ENCODE measurements at regions not wholly inside any gene's neighbourhood (a gene's known extent, or its start where the extent isn't known, plus 50 kb on each side); places are given as distances from the start of the nearest gene placed in this dataset.

DNA sequence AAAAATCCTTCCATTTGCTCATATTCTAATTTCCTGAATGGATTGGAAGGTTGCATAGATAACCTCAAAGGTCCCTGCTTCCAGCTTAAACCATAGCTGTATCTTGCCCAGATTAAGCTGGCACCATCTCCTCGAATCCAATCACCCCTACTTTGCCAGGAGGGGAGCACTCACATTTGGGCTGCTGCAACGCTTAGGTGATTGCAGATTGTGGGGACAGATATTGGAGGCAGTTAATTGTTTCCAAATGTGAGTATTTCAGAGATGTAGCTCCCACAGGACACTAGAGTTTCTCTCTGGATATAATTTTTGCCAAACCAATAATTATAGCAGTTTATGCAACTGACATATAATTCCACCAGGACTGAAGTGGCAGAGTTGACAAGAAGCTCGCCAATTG lies 53.5 kb upstream of the ACSL1 start:
- no peak for TF ChIP-seq CTCF (IDR thresholded peaks at IDR 0.05)
- Histone ChIP-seq H3K4me3 (no peak overlapping the region), H3K9me3 (no peaks in the 10 kb centered on the region), H3K27ac (no peak overlapping the region), H3K36me3 (no peaks in the 10 kb centered on the region), H3K27me3 (no peaks in the 10 kb centered on the region), H3K4me1 (peaks cover 0 to 3% of the 10 kb centered on the region in 2 donors)
- DNase-seq (no peak), ATAC-seq (no peak)
- intact Hi-C loops (cut with DNase I), result no loop called here

DNA sequence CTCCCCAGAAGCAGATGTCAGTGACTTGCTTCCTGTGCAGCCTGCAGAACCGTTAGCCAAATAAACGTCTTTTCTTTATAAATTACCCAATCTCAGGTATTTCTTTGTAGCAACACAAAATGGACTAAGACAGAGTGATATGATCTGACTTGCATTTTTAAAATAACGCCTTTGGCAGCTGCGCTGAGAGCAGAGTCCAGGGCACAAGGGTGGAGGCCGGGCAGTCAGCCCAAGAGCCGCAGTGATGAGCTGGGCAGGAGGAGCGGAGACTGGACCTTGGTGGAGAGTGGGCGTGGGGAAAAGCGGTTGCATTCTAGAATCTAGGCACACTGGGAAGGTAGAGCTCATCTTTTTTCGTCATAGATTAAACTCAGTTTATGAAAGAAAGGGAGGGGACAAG lies 56.5 kb upstream of the ACSL1 start:
- ATAC-seq, result no peak
- Histone ChIP-seq H3K27ac (no peak overlapping the region), H3K4me3 (no peak overlapping the region), H3K4me1 (no peaks in the 10 kb centered on the region), H3K9me3 (no peaks in the 10 kb centered on the region), H3K27me3 (no peaks in the 10 kb centered on the region), H3K36me3 (no peaks in the 10 kb centered on the region)
- no peak for TF ChIP-seq CTCF (IDR thresholded peaks at IDR 0.05)
- intact Hi-C loops (cut with DNase I), result no loop called here
- no peak for DNase-seq

DNA sequence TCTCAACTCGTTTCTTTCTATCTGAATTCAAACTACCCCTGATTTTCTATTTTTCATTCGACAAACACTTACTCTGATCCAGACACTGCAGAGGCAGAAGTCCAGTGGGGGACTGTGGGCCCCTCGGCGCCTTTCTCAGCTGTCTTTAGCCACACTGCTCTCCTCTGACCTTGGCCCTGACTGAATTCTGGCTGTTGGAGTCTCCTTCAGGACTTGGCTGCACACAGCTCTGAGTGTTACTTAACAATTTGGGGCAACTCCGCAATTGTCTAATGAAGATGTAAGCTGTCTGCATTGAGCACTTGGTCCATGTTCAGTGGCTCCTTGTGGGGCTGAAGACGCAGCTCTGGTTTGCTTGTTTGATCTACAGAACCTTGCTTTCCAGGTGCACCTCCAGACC lies 57.3 kb upstream of the ACSL1 start:
- H3K27me3 ChIP-seq, result no peaks in the 10 kb centered on the region
- H3K4me3 ChIP-seq, result no peak overlapping the region
- no peaks in the 10 kb centered on the region for H3K36me3 ChIP-seq
- peaks cover 0 to 4% of the 10 kb centered on the region in 2 donors for H3K4me1 ChIP-seq
- ATAC-seq (no peak), DNase-seq (no peak)
- no peaks in the 10 kb centered on the region for H3K9me3 ChIP-seq
- H3K27ac ChIP-seq, result no peak overlapping the region
- no peak for TF ChIP-seq CTCF (IDR thresholded peaks at IDR 0.05)
- intact Hi-C loops (cut with DNase I), result no loop called here

GRCh38 chr4:184884883-184885282 lies 59.1 kb upstream of the ACSL1 start:
- no peak for TF ChIP-seq CTCF (IDR thresholded peaks at IDR 0.05)
- Histone ChIP-seq H3K4me3 (no peak overlapping the region), H3K27me3 (peaks cover 0 to 10% of the 10 kb centered on the region in 2 donors), H3K4me1 (peaks cover 0 to 20% of the 10 kb centered on the region in 2 donors), H3K9me3 (no peaks in the 10 kb centered on the region), H3K27ac (no peak overlapping the region), H3K36me3 (no peaks in the 10 kb centered on the region)
- ATAC-seq (no peak), DNase-seq (no peak)
- intact Hi-C loops (cut with DNase I), result no loop called here

DNA sequence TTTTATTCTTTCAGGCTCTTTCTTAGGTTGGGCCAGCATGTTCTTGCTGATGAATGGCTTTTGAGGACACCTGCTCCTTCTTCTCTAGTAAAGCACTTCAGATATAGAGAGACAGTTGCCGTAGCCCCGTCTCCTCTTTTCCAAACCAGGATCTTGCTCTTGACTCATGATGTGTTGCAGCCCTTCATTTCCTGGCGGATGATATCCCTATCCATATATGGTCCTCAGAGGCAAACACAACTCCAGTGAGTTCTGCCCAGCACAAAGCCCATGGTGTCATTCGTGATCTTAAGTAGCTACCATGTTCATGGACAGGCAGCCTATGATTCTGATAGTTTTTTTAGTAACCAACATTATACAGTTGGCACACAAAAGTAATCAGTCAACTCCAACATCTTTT lies 59.8 kb upstream of the ACSL1 start:
- TF ChIP-seq CTCF (IDR thresholded peaks at IDR 0.05), result no peak
- Histone ChIP-seq H3K36me3 (no peaks in the 10 kb centered on the region), H3K27ac (no peak overlapping the region), H3K4me3 (no peak overlapping the region), H3K27me3 (peaks cover 0 to 10% of the 10 kb centered on the region in 2 donors), H3K9me3 (no peaks in the 10 kb centered on the region), H3K4me1 (peaks cover 0 to 28% of the 10 kb centered on the region in 2 donors)
- intact Hi-C loops (cut with DNase I), result no loop called here
- ATAC-seq (no peak), DNase-seq (no peak)
